ENCODE measurements at regions not wholly inside any gene's neighbourhood (a gene's known extent, or its start where the extent isn't known, plus 50 kb on each side); places are given as distances from the start of the nearest gene placed in this dataset.

- Histone ChIP-seq H3K9me3 (no peaks in the 10 kb centered on the region), H3K27me3 (replicated peaks; ENCODE audit: insufficient read depth) (no peaks in the 10 kb centered on the region), H3K4me1 (replicated peaks) (no peaks in the 10 kb centered on the region), H3K36me3 (no peaks in the 10 kb centered on the region), H3K4me3 (no peak overlapping the region), H3K27ac (no peak overlapping the region)
- intact Hi-C loops (cut with DNase I), result no loop called here
- WGBS, result 86% methylated on average over 1 of the region's 1 CpG
- DNase-seq (ENCODE audit: low spot score), result no peak
- TF ChIP-seq CTCF (IDR thresholded peaks at IDR 0.05) (no peak), POLR2AphosphoS5 (IDR thresholded peaks at IDR 0.05) (no peak), POLR2A (IDR thresholded peaks at IDR 0.05) (no peak)
These were observed 898.8 kb upstream of the DDX18 start for GRCh38 chr2:116915673-116916072.

DNA sequence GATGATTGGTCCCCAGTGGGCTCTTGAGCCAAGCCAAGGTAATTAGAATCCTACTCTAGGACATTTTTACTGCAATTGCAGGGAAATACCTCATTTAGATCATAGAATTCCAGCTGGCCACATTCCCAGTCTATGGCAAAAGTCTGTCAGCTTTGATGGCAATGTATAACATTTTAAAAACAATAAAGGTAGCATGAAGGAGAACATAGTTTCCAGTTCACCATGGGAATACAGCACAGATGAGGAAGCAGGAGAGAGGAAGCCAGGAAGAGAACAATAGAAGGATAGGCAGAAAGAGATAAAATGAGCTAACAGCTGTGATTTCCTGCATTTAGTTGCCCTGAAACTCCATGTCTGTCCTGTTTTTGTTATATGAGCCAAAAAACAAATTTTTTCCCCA, 897.3 kb upstream of the DDX18 start:
- no peak for TF ChIP-seq POLR2A (IDR thresholded peaks at IDR 0.05)
- TF ChIP-seq CTCF (IDR thresholded peaks at IDR 0.05), result no peak
- TF ChIP-seq POLR2AphosphoS5 (IDR thresholded peaks at IDR 0.05), result no peak
- Histone ChIP-seq H3K9me3 (no peaks in the 10 kb centered on the region), H3K27ac (no peak overlapping the region), H3K4me1 (replicated peaks) (no peaks in the 10 kb centered on the region), H3K27me3 (replicated peaks; ENCODE audit: insufficient read depth) (no peaks in the 10 kb centered on the region), H3K36me3 (no peaks in the 10 kb centered on the region), H3K4me3 (no peak overlapping the region)
- intact Hi-C loops (cut with DNase I), result no loop called here
- no peak for DNase-seq (ENCODE audit: low spot score)

- no peak for DNase-seq (ENCODE audit: low spot score)
- no peaks in the 10 kb centered on the region for H3K4me1 ChIP-seq (replicated peaks)
- WGBS, result 91% methylated on average over 4 of the region's 4 CpGs
These were observed 895.9 kb upstream of the DDX18 start for GRCh38 chr2:116918574-116918973.

GRCh38 chr2:116922414-116922813, 892.1 kb upstream of the DDX18 start:
- no peaks in the 10 kb centered on the region for H3K27me3 ChIP-seq (replicated peaks; ENCODE audit: insufficient read depth)
- 73% methylated on average over 2 of the region's 2 CpGs for WGBS
- H3K9me3 ChIP-seq, result no peaks in the 10 kb centered on the region
- TF ChIP-seq POLR2AphosphoS5 (IDR thresholded peaks at IDR 0.05), result no peak
- no peak for TF ChIP-seq POLR2A (IDR thresholded peaks at IDR 0.05)
- no peak for TF ChIP-seq CTCF (IDR thresholded peaks at IDR 0.05)
- no peak overlapping the region for H3K27ac ChIP-seq
- no peaks in the 10 kb centered on the region for H3K36me3 ChIP-seq
- H3K4me1 ChIP-seq (replicated peaks), result no peaks in the 10 kb centered on the region
- intact Hi-C loops (cut with DNase I), result no loop called here
- H3K4me3 ChIP-seq, result no peak overlapping the region
- DNase-seq (ENCODE audit: low spot score), result no peak

More at GRCh38 chr2:116918574-116918973, 895.9 kb upstream of the DDX18 start:
- intact Hi-C loops (cut with DNase I), result no loop called here
- no peaks in the 10 kb centered on the region for H3K9me3 ChIP-seq
- no peak overlapping the region for H3K27ac ChIP-seq
- no peaks in the 10 kb centered on the region for H3K27me3 ChIP-seq (replicated peaks; ENCODE audit: insufficient read depth)
- H3K4me3 ChIP-seq, result no peak overlapping the region
- TF ChIP-seq POLR2A (IDR thresholded peaks at IDR 0.05) (no peak), POLR2AphosphoS5 (IDR thresholded peaks at IDR 0.05) (no peak), CTCF (IDR thresholded peaks at IDR 0.05) (no peak)
- H3K36me3 ChIP-seq, result no peaks in the 10 kb centered on the region

- no peaks in the 10 kb centered on the region for H3K9me3 ChIP-seq
- intact Hi-C loops (cut with DNase I), result no loop called here
- DNase-seq (ENCODE audit: low spot score), result no peak
- H3K27me3 ChIP-seq (replicated peaks; ENCODE audit: insufficient read depth), result no peaks in the 10 kb centered on the region
- H3K27ac ChIP-seq, result no peak overlapping the region
- no peaks in the 10 kb centered on the region for H3K4me1 ChIP-seq (replicated peaks)
- TF ChIP-seq POLR2A (IDR thresholded peaks at IDR 0.05), result no peak
- TF ChIP-seq CTCF (IDR thresholded peaks at IDR 0.05), result no peak
- TF ChIP-seq POLR2AphosphoS5 (IDR thresholded peaks at IDR 0.05), result no peak
- H3K36me3 ChIP-seq, result no peaks in the 10 kb centered on the region
- no peak overlapping the region for H3K4me3 ChIP-seq
These were observed 890.0 kb upstream of the DDX18 start for GRCh38 chr2:116924509-116924908.
